ENCODE measurements at regions not wholly inside any gene's neighbourhood (a gene's known extent, or its start where the extent isn't known, plus 50 kb on each side); places are given as distances from the start of the nearest gene placed in this dataset.
"Not testable (repeated sequence)": the region's sequence is repeated elsewhere in the genome, so short reads cannot be mapped to it uniquely, and the experiment has no call there.

- Histone ChIP-seq H3K36me3 (ENCODE audit: control insufficient read depth, insufficient read depth, low read length) (no peaks in the 10 kb centered on the region), H3K4me1 (ENCODE audit: control insufficient read depth, insufficient read depth, low read length) (no peaks in the 10 kb centered on the region), H3K27ac (ENCODE audit: low read length) (no peak overlapping the region), H3K9me3 (replicated peaks; ENCODE audit: control insufficient read depth, low read depth, low read length) (no peaks in the 10 kb centered on the region), H3K4me3 (ENCODE audit: low read length) (no peak overlapping the region), H3K27me3 (ENCODE audit: control insufficient read depth, insufficient read depth, low read length) (no peaks in the 10 kb centered on the region)
- no CpG with 5 or more reads among the region's 4 CpGs for WGBS (ENCODE audit: insufficient coverage)
- no peak for DNase-seq
Observed at GRCh38 chr21:31788581-31788980, 56.7 kb upstream of the SCAF4 start.

DNA sequence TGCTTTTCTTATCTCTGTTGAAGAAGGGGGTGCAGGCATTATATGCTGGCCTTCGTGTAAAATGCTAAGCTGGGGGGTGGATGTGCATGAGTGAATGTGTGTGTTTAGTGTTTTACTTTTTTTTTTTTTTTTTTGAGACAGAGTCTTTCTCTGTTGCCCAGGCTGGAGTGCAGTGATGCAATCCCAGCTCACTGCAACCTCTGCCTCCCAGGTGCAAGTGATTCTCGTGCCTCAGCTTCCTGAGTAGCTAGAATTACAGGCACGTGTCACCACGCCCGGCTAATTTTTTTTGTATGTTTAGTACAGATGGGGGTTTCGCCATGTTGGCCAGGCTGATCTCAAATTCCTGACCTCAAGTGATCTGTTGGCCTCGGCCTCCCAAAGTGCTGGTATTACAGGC is 55.8 kb upstream of the SCAF4 start:
- H3K4me1 ChIP-seq (ENCODE audit: control insufficient read depth, insufficient read depth, low read length); H3K27ac ChIP-seq (ENCODE audit: low read length); H3K4me3 ChIP-seq (ENCODE audit: low read length); H3K9me3 ChIP-seq (replicated peaks; ENCODE audit: control insufficient read depth, low read depth, low read length); H3K27me3 ChIP-seq (ENCODE audit: control insufficient read depth, insufficient read depth, low read length); H3K36me3 ChIP-seq (ENCODE audit: control insufficient read depth, insufficient read depth, low read length); DNase-seq: not testable (repeated sequence)
- WGBS (ENCODE audit: insufficient coverage) = 77% methylated on average over 3 of the region's 7 CpGs

GRCh38 chr21:31786164-31786920 is 54.4 kb upstream of the SCAF4 start:
- Histone ChIP-seq H3K4me1 (ENCODE audit: control insufficient read depth, insufficient read depth, low read length) (peaks cover 6% of the 10 kb centered on the region), H3K4me3 (ENCODE audit: low read length) (no peak overlapping the region), H3K27me3 (ENCODE audit: control insufficient read depth, insufficient read depth, low read length) (no peaks in the 10 kb centered on the region), H3K27ac (ENCODE audit: low read length) (no peak overlapping the region), H3K9me3 (replicated peaks; ENCODE audit: control insufficient read depth, low read depth, low read length) (no peaks in the 10 kb centered on the region), H3K36me3 (ENCODE audit: control insufficient read depth, insufficient read depth, low read length) (no peaks in the 10 kb centered on the region)
- no CpG with 5 or more reads among the region's 4 CpGs for WGBS (ENCODE audit: insufficient coverage)
- DNase-seq = no peak

DNA sequence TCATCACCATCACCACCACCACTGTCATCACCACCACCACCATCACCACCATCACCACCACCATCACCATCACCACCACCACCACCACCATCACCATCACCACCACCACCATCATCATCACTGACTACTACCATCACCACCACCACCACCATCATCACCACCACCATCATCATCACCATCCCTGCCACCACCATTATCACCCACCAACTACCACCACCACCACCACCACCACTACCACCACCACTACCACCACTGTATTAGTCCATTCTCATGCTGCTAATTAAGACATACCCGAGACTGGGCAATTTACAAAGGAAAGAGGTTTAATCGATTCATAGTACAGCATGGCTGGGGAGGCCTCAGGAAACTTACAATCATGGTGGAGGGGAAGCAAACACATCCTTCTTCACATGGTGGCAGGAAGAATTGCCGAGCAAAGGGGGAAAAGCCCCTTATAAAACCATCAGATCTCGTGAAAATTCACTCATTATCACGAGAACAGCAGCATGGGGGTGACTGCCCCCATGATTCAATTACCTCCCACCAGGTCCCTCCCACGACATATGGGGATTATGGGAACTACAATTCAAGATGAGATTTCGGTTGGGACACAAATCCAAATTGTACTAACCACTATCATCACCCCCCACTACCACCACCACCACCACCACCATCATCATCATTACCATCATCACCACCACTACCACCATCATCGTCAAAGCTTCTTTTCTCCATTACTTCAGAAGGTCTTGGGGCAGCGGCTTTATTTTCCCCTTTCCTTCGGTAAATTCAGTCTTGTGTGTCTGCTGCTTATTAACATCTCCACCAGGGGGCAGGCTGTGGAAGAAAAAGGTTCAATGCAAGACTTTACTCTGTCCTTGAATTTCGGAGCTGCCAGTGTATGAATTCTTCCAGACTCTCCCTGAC is 53.6 kb upstream of the SCAF4 start:
- H3K27me3 ChIP-seq (ENCODE audit: control insufficient read depth, insufficient read depth, low read length); H3K4me1 ChIP-seq (ENCODE audit: control insufficient read depth, insufficient read depth, low read length); H3K36me3 ChIP-seq (ENCODE audit: control insufficient read depth, insufficient read depth, low read length); H3K4me3 ChIP-seq (ENCODE audit: low read length); H3K9me3 ChIP-seq (replicated peaks; ENCODE audit: control insufficient read depth, low read depth, low read length); H3K27ac ChIP-seq (ENCODE audit: low read length): not testable (repeated sequence)
- peak; percentile 92 for DNase-seq
- 31% methylated on average over 4 of the region's 11 CpGs for WGBS (ENCODE audit: insufficient coverage)

GRCh38 chr21:31781737-31782136 is 49.8 kb upstream of the SCAF4 start:
- 0% methylated on average over 3 of the region's 3 CpGs for WGBS (ENCODE audit: insufficient coverage)
- peak; percentile 74 for DNase-seq
- Histone ChIP-seq H3K27ac (ENCODE audit: low read length) (no peak overlapping the region), H3K4me3 (ENCODE audit: low read length) (no peak overlapping the region), H3K27me3 (ENCODE audit: control insufficient read depth, insufficient read depth, low read length) (no peaks in the 10 kb centered on the region), H3K36me3 (ENCODE audit: control insufficient read depth, insufficient read depth, low read length) (no peaks in the 10 kb centered on the region), H3K4me1 (ENCODE audit: control insufficient read depth, insufficient read depth, low read length) (peaks cover 6% of the 10 kb centered on the region), H3K9me3 (replicated peaks; ENCODE audit: control insufficient read depth, low read depth, low read length) (no peaks in the 10 kb centered on the region)

All from muscle of leg (tissue), 3 donors.